Activated CD8-positive, alpha-beta T cell treated with anti-CD3 and anti-CD28 coated beads for 36 hours (primary cell): ENCODE measurements at regions not wholly inside any gene's neighbourhood (a gene's known extent, or its start where the extent isn't known, plus 50 kb on each side); places are given as distances from the start of the nearest gene placed in this dataset.

Experiments used
- ATAC-seq: fragments of 200-7000 bp; cut with Tn5 transposase; one replicate; pipeline ENCODE4 v1.10.0; 2021; ENCODE audit warnings: mild to moderate bottlenecking, moderate library complexity
- CTCF ChIA-PET: fragments of 350-600 bp; sonication (Branson Sonifier 250); formaldehyde crosslinking; loops from one replicate; lab custom pipeline; 2021; ENCODE audit warnings: antibody characterized with exemption; lab: Charles Lee
- POLR2A ChIA-PET: fragments of 350-600 bp; sonication (Branson Sonifier 250); formaldehyde crosslinking; loops from one replicate; lab custom pipeline; 2021; ENCODE audit warnings: antibody characterized with exemption; lab: Charles Lee
- DNase-seq: peaks from one replicate; pipeline ENCODE4 v3.0.0-alpha.2; 2020
- H3K27ac Mint-ChIP-seq: one replicate; pipeline ENCODE4 v1.8.0; 2021; ENCODE audit warnings: mild to moderate bottlenecking, mixed read lengths
- H3K27me3 Mint-ChIP-seq: one replicate; pipeline ENCODE4 v1.8.0; 2021; ENCODE audit warnings: mixed read lengths
- H3K36me3 Mint-ChIP-seq: one replicate; pipeline ENCODE4 v1.8.0; 2021; ENCODE audit warnings: low read depth, mixed read lengths
- H3K4me1 Mint-ChIP-seq: one replicate; pipeline ENCODE4 v1.8.0; 2021; ENCODE audit warnings: low read depth, mixed read lengths
- H3K4me3 Mint-ChIP-seq: one replicate; pipeline ENCODE4 v1.8.0; 2021; ENCODE audit warnings: mild to moderate bottlenecking, moderate library complexity, mixed read lengths
- H3K9me3 Mint-ChIP-seq: one replicate; pipeline ENCODE4 v1.8.0; 2021; ENCODE audit warnings: mixed read lengths
- CTCF ChIP-seq: fragments of 200-600 bp; IDR thresholded peaks from one replicate; pipeline ENCODE4 v1.8.0; 2022; ENCODE audit warnings: antibody characterized with exemption, mild to moderate bottlenecking
- intact Hi-C: fragments of 100-400 bp; cut with micrococcal nuclease; formaldehyde crosslinking; loops from one replicate; pipeline ENCODE4 v1.10.0; 2022

DNA sequence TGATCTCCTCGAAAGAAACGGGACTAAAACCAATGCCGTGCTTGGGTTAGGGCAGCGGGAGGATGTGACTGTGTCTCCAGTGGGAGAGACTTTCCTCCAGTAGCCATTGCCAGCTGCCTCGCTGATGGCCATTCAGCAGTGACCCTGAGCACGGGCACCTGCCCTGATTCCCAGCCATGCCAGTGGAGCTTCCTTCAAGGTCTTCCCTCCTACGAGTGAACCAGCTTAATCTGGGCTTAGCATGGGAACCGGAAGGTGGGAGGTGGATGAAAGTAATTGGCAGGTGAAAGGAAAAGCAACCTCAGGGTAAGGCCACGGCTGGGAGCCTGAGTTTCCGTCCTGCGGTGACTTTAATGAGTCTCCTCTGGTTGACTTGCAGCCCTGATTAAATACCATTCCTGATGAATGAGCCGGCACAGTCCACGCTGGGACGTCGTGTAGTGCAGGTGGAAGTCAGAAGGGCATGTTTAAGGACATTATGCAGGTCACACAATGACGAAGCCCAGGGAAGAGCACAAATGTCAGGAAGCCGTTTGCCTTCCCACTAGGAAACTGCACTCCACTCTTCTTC lies 813.5 kb downstream of the QKI start:
- intact Hi-C loops: no loop called here
- Mint-ChIP-seq H3K4me1 (no peaks in the 10 kb centered on the region), H3K36me3 (no peaks in the 10 kb centered on the region), H3K27ac (no peak overlapping the region), H3K9me3 (peaks cover 2% of the 10 kb centered on the region), H3K27me3 (no peaks in the 10 kb centered on the region), H3K4me3 (no peak overlapping the region)
- ChIA-PET CTCF (no interaction called here), POLR2A (no interaction called here)
- ATAC-seq (no peak), DNase-seq (no peak)
- TF ChIP-seq CTCF: no peak

DNA sequence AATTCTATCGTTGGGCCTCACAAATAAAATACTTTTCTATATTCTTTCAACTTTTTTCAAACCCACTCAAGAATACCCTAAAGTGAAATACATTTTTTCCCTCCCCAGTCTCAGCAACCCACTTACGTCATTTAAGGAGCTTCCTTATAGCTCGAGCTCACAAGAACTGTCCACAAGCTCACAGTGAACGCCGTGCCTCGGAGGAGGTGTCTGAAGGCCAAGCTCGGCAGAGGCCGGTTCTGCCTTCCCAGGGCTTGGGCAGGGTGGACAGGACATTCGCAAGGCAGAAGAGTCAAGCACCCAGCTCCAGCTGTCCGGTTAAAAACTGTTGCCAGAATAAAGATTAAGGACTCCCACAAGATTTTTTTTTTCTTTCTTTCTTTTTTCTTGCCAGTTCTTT lies 802.3 kb downstream of the QKI start:
- H3K4me3 Mint-ChIP-seq: no peak overlapping the region
- intact Hi-C loops: no loop called here
- H3K27ac Mint-ChIP-seq: no peak overlapping the region
- H3K36me3 Mint-ChIP-seq: no peaks in the 10 kb centered on the region
- no peaks in the 10 kb centered on the region for H3K9me3 Mint-ChIP-seq
- TF ChIP-seq CTCF: no peak
- DNase-seq (no peak), ATAC-seq (no peak)
- H3K4me1 Mint-ChIP-seq: no peaks in the 10 kb centered on the region
- CTCF ChIA-PET: no interaction called here
- no peaks in the 10 kb centered on the region for H3K27me3 Mint-ChIP-seq
- POLR2A ChIA-PET: no interaction called here

- POLR2A ChIA-PET: no interaction called here
Observed at GRCh38 chr6:164216368-164216767, 801.9 kb downstream of the QKI start.

DNA sequence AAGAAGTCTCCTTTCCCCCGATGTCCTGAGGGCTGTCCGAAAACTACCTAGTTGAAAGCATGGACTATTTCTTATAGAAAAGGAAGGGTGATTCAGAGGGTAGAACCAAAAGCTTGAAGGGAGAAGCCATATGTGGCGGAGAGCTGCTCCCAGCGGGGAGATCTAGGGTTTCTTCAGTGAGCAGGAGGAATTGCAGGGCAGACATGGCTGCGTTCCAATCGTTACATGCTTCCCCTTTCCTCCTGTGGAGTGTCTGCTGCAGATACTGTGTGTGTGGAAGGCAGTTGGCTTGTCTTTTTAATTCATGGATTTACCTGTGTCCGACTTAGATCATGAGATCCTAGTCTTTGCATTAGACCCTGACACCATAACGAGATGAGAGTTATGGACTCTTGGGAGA lies 799.5 kb downstream of the QKI start:
- Mint-ChIP-seq H3K4me3 (no peak overlapping the region), H3K27me3 (no peaks in the 10 kb centered on the region), H3K27ac (no peak overlapping the region), H3K9me3 (no peaks in the 10 kb centered on the region), H3K36me3 (no peaks in the 10 kb centered on the region), H3K4me1 (no peaks in the 10 kb centered on the region)
- DNase-seq (no peak), ATAC-seq (no peak)
- ChIA-PET POLR2A (no interaction called here), CTCF (no interaction called here)
- intact Hi-C loops: no loop called here
- TF ChIP-seq CTCF: no peak

More at GRCh38 chr6:164216368-164216767, 801.9 kb downstream of the QKI start:
- no peak for DNase-seq
- Mint-ChIP-seq H3K4me3 (no peak overlapping the region), H3K4me1 (no peaks in the 10 kb centered on the region), H3K27me3 (no peaks in the 10 kb centered on the region), H3K9me3 (no peaks in the 10 kb centered on the region), H3K36me3 (no peaks in the 10 kb centered on the region), H3K27ac (no peak overlapping the region)
- intact Hi-C loops: no loop called here
- CTCF ChIA-PET: no interaction called here
- ATAC-seq: no peak
- no peak for TF ChIP-seq CTCF

GRCh38 chr6:164211254-164211653 lies 796.7 kb downstream of the QKI start:
- TF ChIP-seq CTCF: no peak
- Mint-ChIP-seq H3K9me3 (no peaks in the 10 kb centered on the region), H3K27me3 (no peaks in the 10 kb centered on the region), H3K36me3 (no peaks in the 10 kb centered on the region), H3K4me3 (no peak overlapping the region), H3K27ac (no peak overlapping the region), H3K4me1 (no peaks in the 10 kb centered on the region)
- DNase-seq (no peak), ATAC-seq (no peak)
- intact Hi-C loops: no loop called here
- ChIA-PET CTCF (no interaction called here), POLR2A (no interaction called here)
